Neural cell (in vitro differentiated cells): ENCODE measurements at regions not wholly inside any gene's neighbourhood (a gene's known extent, or its start where the extent isn't known, plus 50 kb on each side); places are given as distances from the start of the nearest gene placed in this dataset.

ENCODE experiments used
- H2AFZ ChIP-seq: fragments of 200-600, 300-800 bp; sonication (generic), shearing (Covaris generic); 2 replicates; pipeline ENCODE4 v1.6.0; 2014; ENCODE audit warnings: low read depth, mild to moderate bottlenecking, antibody characterized with exemption, low read length, moderate library complexity
- H3F3A ChIP-seq: fragments of 200-600 bp; shearing (Covaris generic); 2 replicates; pipeline ENCODE4 v1.6.1; 2016; ENCODE audit warnings: mild to moderate bottlenecking, moderate library complexity, mixed read lengths, antibody characterized with exemption, low read length; ENCODE audit not compliant: insufficient read depth, poor library complexity, severe bottlenecking
- H3K27ac ChIP-seq: fragments of 200-600, 300-800 bp; sonication (generic), shearing (Covaris generic); 2 replicates; pipeline ENCODE4 v1.5.1; 2014; ENCODE audit warnings: mild to moderate bottlenecking, low read length, moderate library complexity
- H3K27me3 ChIP-seq: fragments of 300-800, 200-600 bp; sonication (generic), shearing (Covaris generic); 2 replicates; pipeline ENCODE4 v1.6.0; 2014; ENCODE audit warnings: mild to moderate bottlenecking, low read depth, low read length, moderate library complexity; ENCODE audit not compliant: insufficient read depth
- H3K36me3 ChIP-seq: fragments of 300-800, 200-600 bp; sonication (generic), shearing (Covaris generic); 2 replicates; pipeline ENCODE4 v1.5.1; 2014; ENCODE audit warnings: mild to moderate bottlenecking, antibody characterized with exemption, low read length, moderate library complexity; ENCODE audit not compliant: insufficient read depth
- H3K4me2 ChIP-seq: fragments of 300-800, 200-600 bp; sonication (generic), shearing (Covaris generic); 2 replicates; pipeline ENCODE4 v1.6.0; 2014; ENCODE audit warnings: mild to moderate bottlenecking, low read length
- H3K4me3 ChIP-seq: fragments of 300-800, 200-600 bp; sonication (generic), shearing (Covaris generic); 2 replicates; pipeline ENCODE4 v1.5.1; 2014; ENCODE audit warnings: mild to moderate bottlenecking, low read length, moderate library complexity
- H3K79me2 ChIP-seq: fragments of 200-600 bp; shearing (Covaris generic); replicated peaks from 2 replicates; pipeline ENCODE4 v1.6.0; 2014; ENCODE audit warnings: mild to moderate bottlenecking, low read length, moderate library complexity; ENCODE audit not compliant: insufficient read depth
- H3K9ac ChIP-seq: fragments of 300-800, 200-600 bp; sonication (generic), shearing (Covaris generic); 2 replicates; pipeline ENCODE4 v1.6.1; 2016; ENCODE audit warnings: mild to moderate bottlenecking, low read length, mixed read lengths
- H3K9me2 ChIP-seq: fragments of 200-600 bp; shearing (Covaris generic); 2 replicates; pipeline ENCODE4 v1.6.1; 2016; ENCODE audit warnings: mild to moderate bottlenecking, low read length, mixed read lengths; ENCODE audit not compliant: insufficient read depth
- H3K9me3 ChIP-seq: fragments of 200-600, 300-800 bp; sonication (generic), shearing (Covaris generic); 2 replicates; pipeline ENCODE4 v1.6.1; 2016; ENCODE audit warnings: mild to moderate bottlenecking, mixed run types, low read length, moderate library complexity, mixed read lengths
- H4K20me1 ChIP-seq: fragments of 200-600 bp; shearing (Covaris generic); 2 replicates; pipeline ENCODE4 v1.6.1; 2016; ENCODE audit warnings: mild to moderate bottlenecking, mixed run types; ENCODE audit not compliant: insufficient read depth
- EP300 ChIP-seq: fragments of 450-650 bp; conservative IDR thresholded peaks from 2 replicates; pipeline ENCODE4 v1.6.1; 2014; ENCODE audit warnings: antibody characterized with exemption, mild to moderate bottlenecking, moderate library complexity; ENCODE audit not compliant: poor library complexity, severe bottlenecking
- EZH2 ChIP-seq: fragments of 200-600, 300-800 bp; shearing (Covaris generic), sonication (generic); IDR thresholded peaks from 2 replicates; pipeline ENCODE4 v1.6.1; 2014; ENCODE audit warnings: antibody characterized with exemption, low read length, borderline replicate concordance, mild to moderate bottlenecking; ENCODE audit not compliant: insufficient read depth, poor library complexity, severe bottlenecking
- MXI1 ChIP-seq: fragments of 450-650 bp; conservative IDR thresholded peaks from 2 replicates; pipeline ENCODE4 v1.6.1; 2014; ENCODE audit warnings: antibody characterized with exemption, mild to moderate bottlenecking; ENCODE audit not compliant: poor library complexity, severe bottlenecking
- POLR2AphosphoS5 ChIP-seq: IDR thresholded peaks from 2 replicates; pipeline ENCODE4 v1.6.1; 2012
- RAD21 ChIP-seq: fragments of 450-650 bp; conservative IDR thresholded peaks from 2 replicates; pipeline ENCODE4 v1.6.1; 2014; ENCODE audit warnings: antibody characterized with exemption, mild to moderate bottlenecking, moderate library complexity
- SMC3 ChIP-seq: fragments of 450-650 bp; conservative IDR thresholded peaks from 2 replicates; pipeline ENCODE4 v1.6.1; 2014; ENCODE audit warnings: antibody characterized with exemption, mild to moderate bottlenecking, moderate library complexity; ENCODE audit not compliant: poor library complexity
- TAF1 ChIP-seq: IDR thresholded peaks from 2 replicates; pipeline ENCODE4 v1.6.1; 2012; ENCODE audit warnings: low read depth
- TF ChIP-seq, protein P1 (sequence below): IDR thresholded peaks from 2 replicates; pipeline ENCODE4 v1.6.1; 2012; ENCODE audit warnings: borderline replicate concordance
- TF ChIP-seq, protein P2 (sequence below): fragments of 450-650 bp; IDR thresholded peaks from 2 replicates; pipeline ENCODE4 v1.5.1; 2014; ENCODE audit warnings: antibody characterized with exemption, mild to moderate bottlenecking, moderate library complexity; ENCODE audit not compliant: poor library complexity, severe bottlenecking

DNA sequence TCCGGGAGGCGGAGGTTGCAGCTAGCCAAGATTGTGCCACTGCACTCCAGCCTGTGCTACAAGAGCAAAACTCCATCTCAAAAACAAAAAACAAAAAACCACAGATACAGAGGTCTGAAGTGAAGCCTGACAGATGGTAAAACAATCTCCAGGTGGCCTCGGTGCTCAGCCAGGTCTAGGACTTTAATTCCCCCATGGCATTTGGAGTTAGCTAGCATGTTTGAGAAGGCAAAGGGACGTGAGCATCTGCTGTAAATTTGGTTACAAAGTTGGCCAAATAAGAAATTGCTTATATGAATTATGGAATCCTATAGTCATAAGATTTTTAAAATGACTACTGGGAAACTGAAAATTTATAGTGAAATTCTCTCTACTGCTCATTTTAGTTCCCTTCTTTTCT, 98.3 kb upstream of the FMN2 start:
- no peaks in the 10 kb centered on the region for H3F3A ChIP-seq
- no peaks in the 10 kb centered on the region for H4K20me1 ChIP-seq
- no peak overlapping the region for H3K9ac ChIP-seq
- H3K9me3 ChIP-seq, result no peaks in the 10 kb centered on the region
- no peak overlapping the region for H2AFZ ChIP-seq
- H3K36me3 ChIP-seq, result no peaks in the 10 kb centered on the region
- H3K9me2 ChIP-seq, result no peaks in the 10 kb centered on the region
- no peak overlapping the region for H3K4me2 ChIP-seq
- TF ChIP-seq MXI1 (no peak), SMC3 (no peak), EP300 (no peak), EZH2 (no peak), POLR2AphosphoS5 (no peak), RAD21 (no peak), TAF1 (no peak)
- TF ChIP-seq, protein P1, sequence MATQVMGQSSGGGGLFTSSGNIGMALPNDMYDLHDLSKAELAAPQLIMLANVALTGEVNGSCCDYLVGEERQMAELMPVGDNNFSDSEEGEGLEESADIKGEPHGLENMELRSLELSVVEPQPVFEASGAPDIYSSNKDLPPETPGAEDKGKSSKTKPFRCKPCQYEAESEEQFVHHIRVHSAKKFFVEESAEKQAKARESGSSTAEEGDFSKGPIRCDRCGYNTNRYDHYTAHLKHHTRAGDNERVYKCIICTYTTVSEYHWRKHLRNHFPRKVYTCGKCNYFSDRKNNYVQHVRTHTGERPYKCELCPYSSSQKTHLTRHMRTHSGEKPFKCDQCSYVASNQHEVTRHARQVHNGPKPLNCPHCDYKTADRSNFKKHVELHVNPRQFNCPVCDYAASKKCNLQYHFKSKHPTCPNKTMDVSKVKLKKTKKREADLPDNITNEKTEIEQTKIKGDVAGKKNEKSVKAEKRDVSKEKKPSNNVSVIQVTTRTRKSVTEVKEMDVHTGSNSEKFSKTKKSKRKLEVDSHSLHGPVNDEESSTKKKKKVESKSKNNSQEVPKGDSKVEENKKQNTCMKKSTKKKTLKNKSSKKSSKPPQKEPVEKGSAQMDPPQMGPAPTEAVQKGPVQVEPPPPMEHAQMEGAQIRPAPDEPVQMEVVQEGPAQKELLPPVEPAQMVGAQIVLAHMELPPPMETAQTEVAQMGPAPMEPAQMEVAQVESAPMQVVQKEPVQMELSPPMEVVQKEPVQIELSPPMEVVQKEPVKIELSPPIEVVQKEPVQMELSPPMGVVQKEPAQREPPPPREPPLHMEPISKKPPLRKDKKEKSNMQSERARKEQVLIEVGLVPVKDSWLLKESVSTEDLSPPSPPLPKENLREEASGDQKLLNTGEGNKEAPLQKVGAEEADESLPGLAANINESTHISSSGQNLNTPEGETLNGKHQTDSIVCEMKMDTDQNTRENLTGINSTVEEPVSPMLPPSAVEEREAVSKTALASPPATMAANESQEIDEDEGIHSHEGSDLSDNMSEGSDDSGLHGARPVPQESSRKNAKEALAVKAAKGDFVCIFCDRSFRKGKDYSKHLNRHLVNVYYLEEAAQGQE, result no peak
- TF ChIP-seq, protein P2, sequence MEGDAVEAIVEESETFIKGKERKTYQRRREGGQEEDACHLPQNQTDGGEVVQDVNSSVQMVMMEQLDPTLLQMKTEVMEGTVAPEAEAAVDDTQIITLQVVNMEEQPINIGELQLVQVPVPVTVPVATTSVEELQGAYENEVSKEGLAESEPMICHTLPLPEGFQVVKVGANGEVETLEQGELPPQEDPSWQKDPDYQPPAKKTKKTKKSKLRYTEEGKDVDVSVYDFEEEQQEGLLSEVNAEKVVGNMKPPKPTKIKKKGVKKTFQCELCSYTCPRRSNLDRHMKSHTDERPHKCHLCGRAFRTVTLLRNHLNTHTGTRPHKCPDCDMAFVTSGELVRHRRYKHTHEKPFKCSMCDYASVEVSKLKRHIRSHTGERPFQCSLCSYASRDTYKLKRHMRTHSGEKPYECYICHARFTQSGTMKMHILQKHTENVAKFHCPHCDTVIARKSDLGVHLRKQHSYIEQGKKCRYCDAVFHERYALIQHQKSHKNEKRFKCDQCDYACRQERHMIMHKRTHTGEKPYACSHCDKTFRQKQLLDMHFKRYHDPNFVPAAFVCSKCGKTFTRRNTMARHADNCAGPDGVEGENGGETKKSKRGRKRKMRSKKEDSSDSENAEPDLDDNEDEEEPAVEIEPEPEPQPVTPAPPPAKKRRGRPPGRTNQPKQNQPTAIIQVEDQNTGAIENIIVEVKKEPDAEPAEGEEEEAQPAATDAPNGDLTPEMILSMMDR, result no peak
- no peak overlapping the region for H3K4me3 ChIP-seq
- no peaks in the 10 kb centered on the region for H3K79me2 ChIP-seq
- H3K27ac ChIP-seq, result no peak overlapping the region
- H3K27me3 ChIP-seq, result no peaks in the 10 kb centered on the region

- H3K4me2 ChIP-seq, result no peak overlapping the region
- no peak overlapping the region for H2AFZ ChIP-seq
- H3K9ac ChIP-seq, result no peak overlapping the region
- TF ChIP-seq EP300, result no peak
- no peak for TF ChIP-seq RAD21
- TF ChIP-seq, protein P2, result no peak
- no peak for TF ChIP-seq MXI1
- no peak for TF ChIP-seq SMC3
- TF ChIP-seq TAF1, result no peak
- TF ChIP-seq EZH2, result no peak
- TF ChIP-seq POLR2AphosphoS5, result no peak
- TF ChIP-seq, protein P1, result no peak
- no peaks in the 10 kb centered on the region for H4K20me1 ChIP-seq
- no peaks in the 10 kb centered on the region for H3K9me2 ChIP-seq
- no peaks in the 10 kb centered on the region for H3K27me3 ChIP-seq
- H3F3A ChIP-seq, result no peaks in the 10 kb centered on the region
- H3K27ac ChIP-seq, result no peak overlapping the region
- H3K79me2 ChIP-seq, result no peaks in the 10 kb centered on the region
- no peaks in the 10 kb centered on the region for H3K9me3 ChIP-seq
- no peak overlapping the region for H3K4me3 ChIP-seq
- H3K36me3 ChIP-seq, result no peaks in the 10 kb centered on the region
These were observed 96.4 kb upstream of the FMN2 start for GRCh38 chr1:239995281-239995680.
